ENCODE measurements at regions not wholly inside any gene's neighbourhood (a gene's known extent, or its start where the extent isn't known, plus 50 kb on each side); places are given as distances from the start of the nearest gene placed in this dataset.

DNA sequence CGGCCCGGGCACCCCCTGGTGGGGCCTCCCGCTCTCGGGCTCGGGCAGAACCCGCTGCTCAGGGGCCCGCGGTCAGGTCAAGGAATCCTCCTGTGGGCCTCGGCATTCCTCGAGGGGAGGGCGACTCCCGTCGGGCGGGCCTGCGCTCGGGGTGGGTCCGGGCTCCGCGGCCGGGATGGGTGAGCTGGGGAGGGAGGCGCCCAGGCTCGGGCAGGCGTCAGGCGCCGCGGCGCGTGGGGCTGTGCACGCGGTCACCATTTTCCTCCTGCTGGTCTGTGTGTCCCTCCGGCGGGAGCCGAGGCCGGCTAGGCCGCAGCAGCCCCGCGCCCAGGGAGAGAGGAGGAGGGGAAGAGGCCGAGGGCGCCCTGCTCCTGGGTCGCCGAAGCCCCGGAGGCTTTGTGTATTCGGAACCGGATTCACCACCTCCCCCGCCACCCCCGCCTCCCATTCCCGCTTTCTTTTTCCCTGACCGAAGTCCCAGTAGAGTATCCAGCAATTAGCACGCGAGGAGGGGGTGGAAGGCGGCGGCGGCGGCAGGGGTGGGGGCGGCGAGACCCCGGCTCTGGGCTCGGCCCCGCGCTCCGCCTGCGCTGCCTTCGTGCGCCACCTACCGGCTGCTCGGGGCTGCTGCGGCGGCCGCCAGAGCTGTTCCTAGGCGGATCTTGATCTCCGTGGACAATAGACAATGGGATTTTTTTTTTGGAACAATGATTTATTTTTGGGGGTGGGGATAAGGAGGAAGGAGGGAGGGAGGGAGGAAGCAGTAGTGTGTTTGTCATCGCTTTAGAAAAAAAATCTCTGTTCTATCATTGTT is 99.0 kb upstream of the MAML3 start:
- TF ChIP-seq, protein P1, sequence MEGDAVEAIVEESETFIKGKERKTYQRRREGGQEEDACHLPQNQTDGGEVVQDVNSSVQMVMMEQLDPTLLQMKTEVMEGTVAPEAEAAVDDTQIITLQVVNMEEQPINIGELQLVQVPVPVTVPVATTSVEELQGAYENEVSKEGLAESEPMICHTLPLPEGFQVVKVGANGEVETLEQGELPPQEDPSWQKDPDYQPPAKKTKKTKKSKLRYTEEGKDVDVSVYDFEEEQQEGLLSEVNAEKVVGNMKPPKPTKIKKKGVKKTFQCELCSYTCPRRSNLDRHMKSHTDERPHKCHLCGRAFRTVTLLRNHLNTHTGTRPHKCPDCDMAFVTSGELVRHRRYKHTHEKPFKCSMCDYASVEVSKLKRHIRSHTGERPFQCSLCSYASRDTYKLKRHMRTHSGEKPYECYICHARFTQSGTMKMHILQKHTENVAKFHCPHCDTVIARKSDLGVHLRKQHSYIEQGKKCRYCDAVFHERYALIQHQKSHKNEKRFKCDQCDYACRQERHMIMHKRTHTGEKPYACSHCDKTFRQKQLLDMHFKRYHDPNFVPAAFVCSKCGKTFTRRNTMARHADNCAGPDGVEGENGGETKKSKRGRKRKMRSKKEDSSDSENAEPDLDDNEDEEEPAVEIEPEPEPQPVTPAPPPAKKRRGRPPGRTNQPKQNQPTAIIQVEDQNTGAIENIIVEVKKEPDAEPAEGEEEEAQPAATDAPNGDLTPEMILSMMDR (IDR thresholded peaks at IDR 0.05; ENCODE audit: borderline replicate concordance, extremely low read depth, low read length, poor library complexity, severe bottlenecking) = peak; percentile 95
- TF ChIP-seq EZH2 (IDR thresholded peaks at IDR 0.05; ENCODE audit: borderline replicate concordance, low read depth, low read length, severe bottlenecking) = no peak
